GM12874 (cell line): ENCODE measurements at regions not wholly inside any gene's neighbourhood (a gene's known extent, or its start where the extent isn't known, plus 50 kb on each side); places are given as distances from the start of the nearest gene placed in this dataset.

Experiments used
- TF ChIP-seq, protein P1 (sequence below): IDR thresholded peaks from 2 replicates; pipeline ENCODE4 v1.5.1; 2011; ENCODE audit warnings: low read depth, mild to moderate bottlenecking, control low read depth, low read length, moderate library complexity; ENCODE audit not compliant: insufficient read depth

DNA sequence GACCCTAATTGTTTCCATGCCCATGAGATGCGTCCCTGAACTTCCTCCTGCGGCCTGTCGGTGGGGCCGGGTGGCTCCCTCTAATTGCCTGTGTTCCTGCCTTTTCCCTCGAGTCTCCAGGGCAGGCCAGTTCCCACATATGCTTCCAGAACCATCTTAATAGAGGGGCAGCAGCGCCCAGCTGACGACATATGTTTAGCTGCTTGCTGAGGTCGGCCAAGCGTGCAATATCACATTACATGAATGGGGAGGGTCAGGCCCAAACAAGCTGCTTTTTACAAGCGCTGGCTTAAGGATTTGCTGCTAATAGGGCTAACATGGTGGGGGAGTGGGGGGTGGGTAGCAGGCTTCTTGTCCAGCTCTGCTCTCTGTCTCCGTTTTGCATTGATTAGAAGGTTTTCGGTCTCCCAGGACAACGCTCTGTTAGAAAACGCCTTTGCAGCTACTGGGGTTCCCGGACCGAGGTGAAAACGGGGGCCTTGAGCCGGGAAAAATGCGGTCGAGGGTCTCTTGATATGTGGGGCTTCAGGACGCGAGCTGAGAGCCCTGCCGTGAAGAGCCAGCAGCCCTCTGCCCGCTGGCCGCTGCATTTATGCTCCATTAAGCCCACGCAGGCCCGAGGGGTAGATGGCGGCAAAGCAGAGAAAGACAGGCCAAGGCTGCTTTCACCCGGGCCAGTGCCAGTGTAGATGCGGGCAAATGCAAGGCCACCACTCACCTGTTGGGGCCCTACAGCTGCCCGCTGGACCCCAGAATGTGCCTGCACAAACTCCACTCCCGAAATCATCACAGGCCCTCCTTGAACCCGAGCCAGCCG lies 308.5 kb downstream of the BMP7 start:
- TF ChIP-seq, protein P1, sequence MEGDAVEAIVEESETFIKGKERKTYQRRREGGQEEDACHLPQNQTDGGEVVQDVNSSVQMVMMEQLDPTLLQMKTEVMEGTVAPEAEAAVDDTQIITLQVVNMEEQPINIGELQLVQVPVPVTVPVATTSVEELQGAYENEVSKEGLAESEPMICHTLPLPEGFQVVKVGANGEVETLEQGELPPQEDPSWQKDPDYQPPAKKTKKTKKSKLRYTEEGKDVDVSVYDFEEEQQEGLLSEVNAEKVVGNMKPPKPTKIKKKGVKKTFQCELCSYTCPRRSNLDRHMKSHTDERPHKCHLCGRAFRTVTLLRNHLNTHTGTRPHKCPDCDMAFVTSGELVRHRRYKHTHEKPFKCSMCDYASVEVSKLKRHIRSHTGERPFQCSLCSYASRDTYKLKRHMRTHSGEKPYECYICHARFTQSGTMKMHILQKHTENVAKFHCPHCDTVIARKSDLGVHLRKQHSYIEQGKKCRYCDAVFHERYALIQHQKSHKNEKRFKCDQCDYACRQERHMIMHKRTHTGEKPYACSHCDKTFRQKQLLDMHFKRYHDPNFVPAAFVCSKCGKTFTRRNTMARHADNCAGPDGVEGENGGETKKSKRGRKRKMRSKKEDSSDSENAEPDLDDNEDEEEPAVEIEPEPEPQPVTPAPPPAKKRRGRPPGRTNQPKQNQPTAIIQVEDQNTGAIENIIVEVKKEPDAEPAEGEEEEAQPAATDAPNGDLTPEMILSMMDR, result no peak

DNA sequence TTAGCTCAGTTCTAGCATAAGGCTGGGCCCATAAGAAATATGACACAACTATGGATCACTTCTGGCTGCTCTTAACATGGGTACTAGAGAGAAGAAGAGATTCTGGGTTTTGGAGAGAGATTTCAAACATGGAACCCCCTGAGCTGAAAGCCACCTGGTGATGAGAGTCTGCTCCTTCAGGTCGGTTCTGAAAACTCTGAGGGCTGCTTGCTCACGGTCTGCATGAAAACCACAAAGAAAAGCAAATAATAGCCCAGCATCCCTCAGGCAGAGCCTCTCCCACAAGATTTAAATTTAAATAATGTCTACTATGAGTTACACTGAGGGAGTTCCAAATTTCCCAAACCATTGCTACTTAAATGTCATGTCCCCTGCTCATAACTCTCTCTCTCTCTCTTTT lies 301.5 kb downstream of the BMP7 start:
- TF ChIP-seq, protein P1, result no peak

DNA sequence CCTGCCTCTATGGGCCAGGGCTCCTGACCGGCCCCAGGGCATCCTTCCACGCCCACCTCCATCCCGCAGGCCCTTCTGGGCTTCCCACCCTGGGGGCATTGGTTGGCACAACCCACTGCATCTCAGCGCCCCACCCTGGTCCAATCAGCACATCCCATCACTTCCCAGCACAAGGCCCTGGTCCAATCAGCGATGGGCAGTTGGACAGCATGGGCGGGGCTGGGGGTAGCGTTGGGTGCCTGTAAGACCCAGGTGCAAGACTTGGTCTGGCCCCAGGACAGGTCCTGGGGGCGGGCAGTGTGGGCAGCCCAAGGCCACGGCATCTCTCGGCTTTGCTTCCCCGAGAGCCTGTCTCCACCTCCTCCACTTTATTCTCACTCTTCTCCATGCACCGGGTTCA lies 298.5 kb downstream of the BMP7 start:
- TF ChIP-seq, protein P1, result no peak

DNA sequence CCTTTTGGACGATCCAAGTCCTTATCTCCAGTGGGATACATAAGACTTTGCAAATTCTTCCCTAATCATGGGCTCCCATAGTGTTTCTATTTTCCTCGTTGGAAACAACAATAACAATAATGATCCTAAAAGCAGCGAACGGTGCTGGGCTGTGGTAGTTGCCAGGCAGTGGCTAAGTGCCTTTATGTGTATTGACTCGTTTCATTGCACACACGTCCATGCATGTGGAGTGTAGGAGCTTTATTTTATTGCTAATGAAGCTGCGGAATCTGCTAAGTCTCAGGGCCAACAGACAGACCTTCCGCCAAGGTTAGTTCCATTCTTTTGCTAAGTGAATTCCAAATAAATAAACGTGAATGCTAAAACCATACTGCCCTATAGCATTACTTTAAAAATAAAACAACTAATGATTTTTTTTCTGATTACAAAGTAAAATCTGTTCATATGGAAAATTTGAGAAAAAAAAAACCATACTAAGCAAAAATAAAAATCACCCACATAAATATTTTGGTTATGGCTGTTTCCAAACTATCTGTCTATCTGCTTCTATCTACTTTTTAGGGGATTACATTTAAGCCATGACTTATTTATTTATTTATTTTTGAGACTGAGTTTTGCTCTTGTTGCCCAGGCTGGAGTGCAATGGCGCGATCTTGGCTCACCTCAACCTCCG lies 297.9 kb downstream of the BMP7 start:
- TF ChIP-seq, protein P1, result no peak

DNA sequence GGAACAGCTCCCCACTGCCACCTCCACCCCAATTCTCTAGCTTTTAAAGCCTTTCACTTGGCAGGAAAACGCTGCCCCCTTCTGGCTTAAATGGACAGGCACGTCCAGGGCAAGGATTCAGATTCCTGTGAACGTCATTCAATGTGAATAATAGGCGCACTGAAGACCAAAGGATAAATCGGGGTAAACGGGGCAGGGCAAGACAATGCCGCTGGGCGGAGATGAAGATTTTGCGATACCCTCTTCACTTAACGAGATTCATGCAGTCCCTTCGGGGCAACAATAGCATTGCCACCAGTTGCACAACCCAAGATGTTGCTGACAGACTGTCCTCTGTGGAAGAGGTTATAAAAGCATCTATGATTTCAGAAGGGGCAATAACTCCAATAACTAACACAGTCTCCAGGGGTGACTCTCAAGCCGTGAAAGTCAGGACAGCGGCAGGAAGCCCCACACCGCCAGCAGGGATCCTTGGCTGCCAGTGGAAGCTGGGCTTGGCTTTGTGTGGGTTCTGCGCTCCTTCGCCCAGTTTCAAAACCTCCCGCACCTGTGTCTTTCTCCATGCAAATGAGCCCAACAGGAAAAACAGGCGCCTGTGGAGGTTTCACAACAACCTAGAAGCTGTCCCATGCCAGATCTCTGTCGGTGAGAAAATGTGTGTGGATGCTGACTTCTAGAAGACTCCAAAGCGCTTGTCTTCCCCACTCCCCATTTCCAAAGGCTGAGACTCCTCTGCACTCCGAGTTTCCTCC lies 291.8 kb downstream of the BMP7 start:
- TF ChIP-seq, protein P1, result peak; percentile 51

DNA sequence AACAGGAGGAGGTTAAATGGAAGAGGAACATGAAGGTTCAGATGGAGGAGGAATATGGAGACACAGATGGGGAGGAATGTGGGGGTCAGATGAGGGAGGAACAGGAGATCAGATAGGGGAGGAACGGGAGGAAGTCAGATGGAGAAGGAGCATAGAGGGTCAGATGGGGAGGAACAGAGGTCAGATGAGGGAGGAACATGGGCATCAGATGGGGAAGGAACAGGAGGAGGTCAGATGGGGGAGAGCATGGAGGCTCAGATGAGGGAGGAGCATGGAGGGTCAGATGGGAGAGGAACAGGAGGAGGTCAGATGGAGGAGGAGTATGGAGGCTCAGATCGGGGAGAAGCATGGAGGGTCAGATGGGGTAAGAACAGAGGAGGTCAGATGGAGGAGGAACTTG lies 290.6 kb downstream of the BMP7 start:
- TF ChIP-seq, protein P1, result no peak

DNA sequence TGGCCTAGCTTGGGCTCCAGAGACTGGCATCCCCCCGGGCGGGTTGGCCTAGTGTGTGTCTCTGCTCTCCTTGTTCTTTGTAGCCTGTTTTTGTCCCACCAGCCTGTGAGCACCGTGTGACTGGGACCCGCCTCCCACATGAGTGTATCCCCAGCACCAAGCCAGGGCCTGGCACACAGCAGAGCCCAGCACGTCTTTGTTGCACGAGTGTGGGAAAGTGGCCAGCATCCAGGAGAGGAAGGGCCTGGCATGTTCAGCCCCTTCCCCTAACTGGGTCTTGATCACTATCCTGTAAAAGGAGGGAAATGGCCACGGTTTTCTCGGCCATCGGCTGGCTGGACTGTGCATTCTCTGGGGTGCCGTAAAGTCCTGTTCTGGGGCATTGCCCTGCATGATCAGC lies 290.1 kb downstream of the BMP7 start:
- TF ChIP-seq, protein P1, result no peak
